ENCODE measurements at regions not wholly inside any gene's neighbourhood (a gene's known extent, or its start where the extent isn't known, plus 50 kb on each side); places are given as distances from the start of the nearest gene placed in this dataset.

DNA sequence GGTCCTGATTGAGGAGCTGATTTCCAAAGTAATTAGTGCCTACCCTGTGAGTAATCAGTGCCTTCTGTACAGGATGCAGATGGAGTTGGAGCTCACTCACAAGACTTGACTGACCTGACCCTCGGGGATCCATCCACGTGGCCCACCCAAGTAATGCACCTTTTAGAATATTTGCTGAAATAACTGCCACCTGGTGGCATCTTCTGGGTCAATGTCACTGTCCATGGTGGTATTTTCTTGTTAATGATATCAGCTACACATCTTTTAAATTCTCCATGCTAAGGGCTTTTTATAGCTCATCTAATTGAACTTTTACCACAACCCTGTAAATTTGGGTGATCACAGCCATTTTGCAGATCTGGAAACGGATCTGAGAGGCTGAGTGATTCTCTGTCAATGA, 74.3 kb upstream of the ANKRD34C start:
- Histone ChIP-seq H3K4me3 (ENCODE audit: low read depth, low read length) (no peak overlapping the region), H3K36me3 (ENCODE audit: control insufficient read depth, insufficient read depth, low read length) (no peaks in the 10 kb centered on the region), H3K27me3 (ENCODE audit: control insufficient read depth, insufficient read depth, low read length) (no peaks in the 10 kb centered on the region; the same call in none of the 2 replicates)
- no peak for DNase-seq (ENCODE audit: low read depth)
- no peak for TF ChIP-seq CTCF (IDR thresholded peaks at IDR 0.05; ENCODE audit: insufficient read depth, low read depth, low read length)
- CTCF ChIA-PET: interaction anchor here (1.0 kb wide), 2 partner anchors 13 to 23 kb away, joined by 3 to 5 read pairs; no protein-coding TSS in a partner anchor
- POLR2A ChIA-PET: no interaction called here

- H3K27me3 ChIP-seq (ENCODE audit: control insufficient read depth, insufficient read depth, low read length): no peaks in the 10 kb centered on the region; the same call in none of the 2 replicates
- TF ChIP-seq CTCF (IDR thresholded peaks at IDR 0.05; ENCODE audit: insufficient read depth, low read depth, low read length): no peak
- CTCF ChIA-PET: interaction anchor here (0.8 to 1.0 kb wide), 3 partner anchors 11 to 22 kb away, joined by 3 to 4 read pairs (median 3); no protein-coding TSS in a partner anchor
- H3K36me3 ChIP-seq (ENCODE audit: control insufficient read depth, insufficient read depth, low read length): no peaks in the 10 kb centered on the region
- H3K4me3 ChIP-seq (ENCODE audit: low read depth, low read length): no peak overlapping the region
- no peak for DNase-seq (ENCODE audit: low read depth)
- POLR2A ChIA-PET: no interaction called here
Measured at GRCh38 chr15:79206940-79207339, 75.6 kb upstream of the ANKRD34C start.

DNA sequence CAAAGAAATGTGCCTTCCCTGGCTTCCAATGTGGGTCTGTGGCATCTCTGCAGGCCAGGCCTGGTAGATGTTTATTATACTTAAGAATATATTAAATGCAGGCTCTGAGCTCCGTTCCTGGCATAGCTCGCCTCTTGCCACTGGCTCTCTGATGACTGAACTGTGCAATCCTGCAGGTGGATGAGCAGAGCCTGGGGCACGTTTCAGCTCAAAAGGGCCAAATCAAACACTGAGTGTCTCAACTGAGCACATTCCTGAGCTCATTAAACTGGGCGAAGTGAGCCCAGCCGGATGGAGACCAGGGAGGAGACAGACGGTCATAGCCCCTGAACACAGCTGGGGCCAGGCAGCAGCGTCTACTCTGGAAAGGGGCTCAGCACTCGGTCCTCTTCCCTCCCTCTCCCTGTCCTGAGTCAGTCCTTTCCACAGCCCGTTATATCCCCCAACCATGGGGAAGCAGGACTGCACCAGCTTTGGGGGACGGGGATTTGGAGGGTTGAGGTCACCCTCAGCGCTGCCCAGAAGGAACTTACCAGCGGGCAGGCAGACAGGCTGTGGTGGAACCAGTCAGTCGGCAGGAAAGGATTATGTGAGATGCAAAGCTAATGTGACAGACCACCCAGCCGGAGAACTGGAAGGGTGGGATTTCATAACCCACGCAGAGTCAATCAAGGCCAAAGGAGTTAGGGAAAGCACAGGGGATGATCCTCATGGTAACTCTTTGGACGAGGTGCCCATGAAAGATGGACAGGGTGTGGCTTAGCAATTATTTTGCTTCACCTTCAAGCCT, 77.4 kb upstream of the ANKRD34C start:
- no peaks in the 10 kb centered on the region for H3K36me3 ChIP-seq (ENCODE audit: control insufficient read depth, insufficient read depth, low read length)
- no peaks in the 10 kb centered on the region; the same call in none of the 2 replicates for H3K27me3 ChIP-seq (ENCODE audit: control insufficient read depth, insufficient read depth, low read length)
- POLR2A ChIA-PET: no interaction called here
- no peak for TF ChIP-seq CTCF (IDR thresholded peaks at IDR 0.05; ENCODE audit: insufficient read depth, low read depth, low read length)
- no peak for DNase-seq (ENCODE audit: low read depth)
- no peak overlapping the region for H3K4me3 ChIP-seq (ENCODE audit: low read depth, low read length)
- CTCF ChIA-PET: interaction anchor here (1.3 to 2.4 kb wide), 2 partner anchors 13 to 20 kb away, joined by 3 to 11 read pairs; no protein-coding TSS in a partner anchor

GRCh38 chr15:79198461-79198860, 84.1 kb upstream of the ANKRD34C start:
- TF ChIP-seq CTCF (IDR thresholded peaks at IDR 0.05; ENCODE audit: insufficient read depth, low read depth, low read length): no peak
- DNase-seq (ENCODE audit: low read depth): no peak
- ChIA-PET POLR2A (no interaction called here), CTCF (interaction anchor here (2.3 kb wide), 1 partner anchor 15 kb away, joined by 11 read pairs; no protein-coding TSS in a partner anchor)
- Histone ChIP-seq H3K36me3 (ENCODE audit: control insufficient read depth, insufficient read depth, low read length) (no peaks in the 10 kb centered on the region), H3K4me3 (ENCODE audit: low read depth, low read length) (no peak overlapping the region), H3K27me3 (ENCODE audit: control insufficient read depth, insufficient read depth, low read length) (no peaks in the 10 kb centered on the region; the same call in none of the 2 replicates)

DNA sequence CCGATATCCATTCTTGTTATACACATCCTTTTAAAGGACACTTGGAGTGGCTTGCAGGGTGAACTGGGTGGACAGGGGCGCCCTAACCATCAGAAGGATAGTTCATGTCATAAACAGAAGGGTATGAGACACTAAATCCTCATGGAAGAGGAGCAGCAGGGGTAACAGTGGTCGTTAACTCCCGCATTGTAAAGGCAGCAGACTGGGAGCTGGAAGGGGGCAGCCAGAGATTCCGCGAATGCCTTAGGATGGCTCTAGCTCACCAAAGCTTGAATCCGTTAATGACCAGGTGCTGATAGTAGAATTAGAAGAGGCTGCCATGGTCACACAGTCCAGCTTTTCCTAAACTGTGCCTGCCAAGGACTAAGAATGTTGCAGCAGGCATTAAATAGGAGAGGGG, 85.2 kb upstream of the ANKRD34C start:
- POLR2A ChIA-PET: no interaction called here
- H3K4me3 ChIP-seq (ENCODE audit: low read depth, low read length): no peak overlapping the region
- DNase-seq (ENCODE audit: low read depth): no peak
- peaks cover 4% of the 10 kb centered on the region for H3K27me3 ChIP-seq (ENCODE audit: control insufficient read depth, insufficient read depth, low read length)
- CTCF ChIA-PET: interaction anchor here (2.3 kb wide), 1 partner anchor 13 kb away, joined by 11 read pairs; no protein-coding TSS in a partner anchor
- no peak for TF ChIP-seq CTCF (IDR thresholded peaks at IDR 0.05; ENCODE audit: insufficient read depth, low read depth, low read length)
- H3K36me3 ChIP-seq (ENCODE audit: control insufficient read depth, insufficient read depth, low read length): no peaks in the 10 kb centered on the region

Measured in BJ (cell line).